HG03175 (cell line): ENCODE measurements at regions not wholly inside any gene's neighbourhood (a gene's known extent, or its start where the extent isn't known, plus 50 kb on each side); places are given as distances from the start of the nearest gene placed in this dataset.
"Not testable (repeated sequence)": the region's sequence is repeated elsewhere in the genome, so short reads cannot be mapped to it uniquely, and the experiment has no call there.

ENCODE experiments used
- ATAC-seq: cut with Tn5 transposase; IDR thresholded peaks from one replicate; pipeline ENCODE4 v1.9.1; 2021; ENCODE audit warnings: mild to moderate bottlenecking, moderate library complexity; ENCODE audit not compliant: unreplicated experiment

GRCh38 chr13:64186503-64187250 lies 2771.0 kb upstream of the PCDH20 start:
- ATAC-seq: no peak

- no peak for ATAC-seq
These were observed 2770.4 kb upstream of the PCDH20 start for GRCh38 chr13:64186071-64186470.

- ATAC-seq: no peak
These were observed 2765.1 kb upstream of the PCDH20 start for GRCh38 chr13:64180756-64181155.

GRCh38 chr13:64165826-64166225 lies 2750.2 kb upstream of the PCDH20 start:
- ATAC-seq: no peak

- ATAC-seq: no peak
These were observed 2748.8 kb upstream of the PCDH20 start for GRCh38 chr13:64164435-64164834.

- ATAC-seq: no peak
These were observed 2744.8 kb upstream of the PCDH20 start for GRCh38 chr13:64160479-64160878.

DNA sequence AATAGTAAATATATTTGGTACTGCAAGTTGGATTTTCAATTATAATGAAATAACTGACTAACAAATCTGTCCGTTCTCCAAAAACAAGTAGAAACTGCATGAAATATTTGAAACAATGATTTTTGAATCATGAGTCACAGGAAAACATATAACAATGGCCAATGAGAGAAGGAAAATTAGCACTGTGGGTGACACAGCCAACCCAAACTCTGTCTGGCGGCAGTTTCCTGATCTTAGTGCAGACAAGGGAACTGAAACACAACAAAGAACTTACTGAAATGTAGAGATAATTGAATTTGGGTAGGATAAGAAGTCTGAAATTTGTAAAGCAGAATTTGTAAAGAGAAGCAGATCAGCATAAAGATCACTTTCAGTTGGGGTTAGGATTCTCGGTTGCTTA lies 2743.3 kb upstream of the PCDH20 start:
- ATAC-seq: no peak

DNA sequence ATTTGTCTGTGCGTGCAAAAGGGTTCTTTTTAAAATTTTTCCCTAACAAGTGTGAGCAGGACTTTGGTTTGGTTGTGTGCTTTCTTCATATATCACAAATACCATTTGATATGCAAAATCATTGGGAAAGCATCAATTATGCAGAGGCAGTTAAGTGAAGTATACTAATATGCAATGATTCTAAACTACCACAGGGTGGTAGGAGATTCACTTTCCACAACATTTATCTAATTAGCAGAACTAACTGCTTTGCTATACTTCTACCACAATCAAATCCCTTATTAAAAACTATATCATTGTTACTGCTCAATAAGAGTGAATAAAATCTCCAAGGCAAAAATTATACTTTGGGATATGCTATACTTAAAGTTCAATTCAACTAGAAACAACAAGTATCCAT lies 2738.9 kb upstream of the PCDH20 start:
- no peak for ATAC-seq

DNA sequence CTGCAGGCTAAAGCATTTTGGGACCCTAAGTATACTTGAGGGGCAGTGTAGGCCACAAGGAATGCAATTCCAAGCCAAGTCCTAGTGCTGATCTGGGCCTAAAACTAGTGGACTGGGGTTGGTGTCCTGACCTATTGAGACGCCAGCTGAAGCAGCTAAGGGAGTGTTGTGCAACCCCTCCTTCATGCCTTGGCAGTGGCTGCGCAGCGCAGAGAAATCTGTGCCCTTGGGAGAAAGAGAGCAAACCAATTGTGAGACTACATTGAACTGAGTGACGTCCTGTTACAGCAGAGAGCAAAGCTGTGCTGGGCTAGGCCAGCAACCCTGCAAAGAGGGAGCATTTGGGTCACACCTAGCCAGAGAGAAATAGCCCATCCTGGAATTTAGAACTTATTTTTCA lies 2715.0 kb upstream of the PCDH20 start:
- ATAC-seq: no peak

DNA sequence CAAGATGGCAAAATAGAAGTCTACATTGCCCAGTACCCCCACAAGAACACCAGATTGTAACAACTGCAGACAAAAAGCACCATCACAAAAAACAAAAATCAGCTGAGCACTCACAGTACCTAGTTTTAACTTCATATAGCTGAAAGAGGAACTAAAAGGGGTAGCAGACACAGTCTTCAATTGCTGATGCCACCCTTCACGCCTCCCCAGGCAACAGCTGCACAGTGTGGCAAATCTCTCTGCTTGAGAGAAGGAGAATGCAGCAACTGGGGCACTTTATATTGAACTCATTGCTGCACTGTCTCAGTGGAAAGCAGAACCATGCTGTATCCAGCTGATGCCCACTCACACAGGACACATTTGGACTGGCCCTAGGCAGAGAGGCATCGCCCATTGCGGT lies 2714.5 kb upstream of the PCDH20 start:
- no peak for ATAC-seq

DNA sequence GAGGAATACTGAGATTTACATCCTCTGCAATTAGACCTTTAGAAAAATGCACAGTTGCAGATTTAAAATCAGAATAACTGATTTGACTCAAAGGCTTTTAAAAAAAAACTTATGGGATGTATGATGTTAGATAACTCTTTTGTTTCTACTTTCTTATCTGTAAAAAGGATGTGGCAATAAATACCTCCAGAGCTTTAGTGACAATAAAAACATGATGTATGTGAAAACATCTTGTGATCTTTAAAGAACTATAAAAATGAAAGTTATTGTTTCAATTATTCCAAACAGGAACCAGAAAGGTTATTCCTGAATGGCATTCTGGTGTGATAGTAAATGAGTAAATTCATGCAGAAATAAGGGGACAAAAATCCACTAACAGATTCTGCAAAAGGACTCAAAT lies 2712.2 kb upstream of the PCDH20 start:
- no peak for ATAC-seq

GRCh38 chr13:64127192-64127591 lies 2711.5 kb upstream of the PCDH20 start:
- no peak for ATAC-seq

- not testable (repeated sequence) for ATAC-seq
These were observed 2705.5 kb upstream of the PCDH20 start for GRCh38 chr13:64121023-64121709.

DNA sequence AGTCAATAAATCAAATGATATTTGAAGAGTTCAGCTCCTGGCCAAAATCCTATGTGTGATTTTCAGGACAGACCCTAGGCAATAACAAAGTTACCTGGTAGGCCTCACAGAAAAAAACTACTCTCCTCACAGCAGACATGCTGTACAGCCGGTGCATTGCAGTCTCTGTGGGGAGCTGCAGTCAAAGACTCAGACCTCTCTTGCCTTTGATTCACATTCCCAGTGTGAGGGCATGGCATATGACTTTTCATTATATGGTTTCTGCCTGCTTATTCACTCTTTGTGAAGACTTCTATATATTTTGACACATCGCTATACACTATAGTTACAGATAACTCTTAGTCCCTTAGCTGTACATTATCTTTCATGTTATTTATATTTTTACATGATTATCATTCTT lies 2684.3 kb upstream of the PCDH20 start:
- no peak for ATAC-seq

DNA sequence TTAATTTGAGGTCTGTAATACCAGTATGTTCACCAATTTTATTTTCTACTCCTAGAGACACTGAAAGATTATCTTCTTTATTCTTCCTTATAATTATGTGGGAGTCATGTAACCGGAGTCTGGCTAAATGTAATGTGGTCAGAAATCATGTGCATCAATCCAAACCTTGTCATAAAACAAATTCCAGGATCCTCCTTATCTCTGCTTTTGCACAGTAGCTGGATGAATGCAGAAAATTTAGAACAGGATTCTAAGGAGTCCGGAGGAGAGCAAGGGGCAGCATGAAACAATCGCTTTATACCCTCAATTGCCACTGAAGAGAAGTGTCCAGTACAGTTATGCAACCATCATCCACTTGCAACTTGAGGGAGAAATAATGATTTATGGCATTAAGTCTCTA lies 2674.7 kb upstream of the PCDH20 start:
- no peak for ATAC-seq

DNA sequence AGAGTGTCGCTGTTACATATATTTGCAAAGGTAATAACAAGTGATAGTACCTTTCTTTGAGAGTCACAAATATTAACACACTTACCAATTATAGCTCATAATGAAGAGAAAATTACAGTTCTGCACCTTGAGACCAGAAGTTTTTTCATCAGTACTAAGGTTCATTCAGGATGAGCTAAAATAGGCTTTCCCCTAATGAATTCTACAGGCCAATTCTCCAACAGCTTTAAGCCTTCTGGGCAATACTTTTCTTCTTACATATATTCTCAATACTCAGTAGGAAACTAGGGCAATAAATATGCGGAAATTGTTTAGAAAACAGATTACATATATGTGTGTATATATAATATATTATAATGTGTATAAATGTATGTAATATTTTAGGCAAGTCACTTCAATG lies 2672.8 kb upstream of the PCDH20 start:
- no peak for ATAC-seq

GRCh38 chr13:64087624-64088023 lies 2672.0 kb upstream of the PCDH20 start:
- ATAC-seq: no peak

DNA sequence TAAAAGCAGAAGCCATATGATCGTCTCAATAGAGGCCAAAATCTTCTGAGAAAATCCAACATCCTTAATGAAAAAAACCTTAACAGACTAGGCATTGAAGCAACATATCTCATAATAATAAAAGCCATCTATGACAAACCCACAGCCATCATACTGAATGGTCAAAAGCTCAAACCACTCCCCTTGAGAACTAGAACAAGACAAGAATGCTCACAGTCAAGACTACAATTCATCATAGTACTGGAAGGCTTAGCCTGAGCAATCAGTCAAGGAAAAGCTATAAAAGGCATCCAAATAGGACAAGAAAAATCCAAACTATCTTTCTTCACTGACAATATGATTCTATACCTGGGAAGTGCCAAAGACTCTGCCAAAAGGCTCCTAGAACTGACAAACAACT lies 2668.2 kb upstream of the PCDH20 start:
- ATAC-seq: no peak

DNA sequence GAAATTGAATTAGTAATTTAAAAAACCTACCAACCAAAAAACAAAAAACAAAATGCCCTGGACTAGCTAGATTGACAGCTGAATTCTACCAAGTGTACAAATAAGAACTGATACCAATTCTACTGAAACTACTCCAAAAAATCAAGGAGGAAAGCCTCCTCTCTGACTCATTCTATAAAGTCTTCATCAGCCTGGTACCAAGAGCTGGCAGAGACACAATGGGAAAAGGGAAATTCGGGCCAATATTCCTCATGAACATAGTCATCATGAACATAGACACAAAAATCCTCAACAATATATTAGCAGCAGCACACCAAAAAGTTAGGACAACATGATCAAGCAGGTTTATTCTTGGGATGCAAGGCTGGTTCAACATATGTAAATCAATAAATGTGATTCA lies 2667.7 kb upstream of the PCDH20 start:
- ATAC-seq: no peak

GRCh38 chr13:64078480-64078936 lies 2662.9 kb upstream of the PCDH20 start:
- ATAC-seq: no peak

- ATAC-seq: no peak
These were observed 2662.4 kb upstream of the PCDH20 start for GRCh38 chr13:64078025-64078424.

DNA sequence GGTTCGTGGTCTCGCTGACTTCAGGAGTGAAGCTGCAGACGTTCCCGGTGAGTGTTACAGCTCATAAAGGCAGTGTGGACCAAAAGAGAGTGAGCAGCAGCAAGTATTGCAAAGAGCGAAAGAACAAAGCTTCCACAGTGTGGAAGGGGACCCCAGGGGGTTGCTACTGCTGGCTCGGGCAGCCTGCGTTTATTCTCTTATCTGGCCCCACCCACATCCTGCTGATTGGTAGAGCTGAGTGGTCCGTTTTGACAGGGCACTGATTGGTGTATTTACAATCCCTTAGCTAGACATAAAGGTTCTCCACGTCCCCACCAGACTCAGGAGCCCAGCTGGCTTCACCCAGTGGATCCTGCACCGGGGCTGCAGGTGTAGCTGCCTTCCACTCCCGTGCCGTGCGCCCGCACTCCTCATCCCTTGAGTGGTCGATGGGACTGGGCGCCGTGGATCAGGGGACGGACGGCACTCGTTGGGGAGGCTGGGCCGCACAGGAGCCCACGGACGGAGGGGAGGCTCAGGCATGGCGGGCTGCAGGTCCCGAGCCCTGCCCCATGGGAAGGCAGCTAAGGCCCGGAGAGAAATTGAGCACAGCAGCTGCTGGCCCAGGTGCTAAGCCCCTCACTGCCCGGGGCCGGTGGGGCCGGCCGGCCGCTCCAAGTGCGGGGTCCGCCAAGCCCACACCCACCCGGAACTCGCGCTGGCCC lies 2661.6 kb upstream of the PCDH20 start:
- ATAC-seq: not testable (repeated sequence)
